Sigmoid colon (tissue), 4 donors: ENCODE measurements at regions not wholly inside any gene's neighbourhood (a gene's known extent, or its start where the extent isn't known, plus 50 kb on each side); places are given as distances from the start of the nearest gene placed in this dataset.

Experiments used
- POLR2A ChIP-seq, 2 donors: fragments of 450-650 bp; IDR thresholded peaks; one replicate each; pipeline ENCODE4 v1.6.1; 2016; ENCODE audit warnings: antibody characterized with exemption in 2 of 2, mild to moderate bottlenecking in 2 of 2, moderate library complexity in 2 of 2
- POLR2AphosphoS5 ChIP-seq, 4 donors: sonication (generic); formaldehyde crosslinking; IDR thresholded peaks; one replicate each; pipeline ENCODE4 v1.6.1; 2017; ENCODE audit warnings: antibody characterized with exemption in 4 of 4
- TF ChIP-seq, protein P1 (sequence below), 4 experiments: fragments of 450-650 bp in 3 of 4; fragments of 200-600 bp in 1 of 4; IDR thresholded peaks; one replicate each; pipeline ENCODE4 v1.5.1; 2016 to 2019; ENCODE audit warnings: antibody characterized with exemption in 4 of 4, mild to moderate bottlenecking in 3 of 4, moderate library complexity in 2 of 4

- TF ChIP-seq, protein P1, sequence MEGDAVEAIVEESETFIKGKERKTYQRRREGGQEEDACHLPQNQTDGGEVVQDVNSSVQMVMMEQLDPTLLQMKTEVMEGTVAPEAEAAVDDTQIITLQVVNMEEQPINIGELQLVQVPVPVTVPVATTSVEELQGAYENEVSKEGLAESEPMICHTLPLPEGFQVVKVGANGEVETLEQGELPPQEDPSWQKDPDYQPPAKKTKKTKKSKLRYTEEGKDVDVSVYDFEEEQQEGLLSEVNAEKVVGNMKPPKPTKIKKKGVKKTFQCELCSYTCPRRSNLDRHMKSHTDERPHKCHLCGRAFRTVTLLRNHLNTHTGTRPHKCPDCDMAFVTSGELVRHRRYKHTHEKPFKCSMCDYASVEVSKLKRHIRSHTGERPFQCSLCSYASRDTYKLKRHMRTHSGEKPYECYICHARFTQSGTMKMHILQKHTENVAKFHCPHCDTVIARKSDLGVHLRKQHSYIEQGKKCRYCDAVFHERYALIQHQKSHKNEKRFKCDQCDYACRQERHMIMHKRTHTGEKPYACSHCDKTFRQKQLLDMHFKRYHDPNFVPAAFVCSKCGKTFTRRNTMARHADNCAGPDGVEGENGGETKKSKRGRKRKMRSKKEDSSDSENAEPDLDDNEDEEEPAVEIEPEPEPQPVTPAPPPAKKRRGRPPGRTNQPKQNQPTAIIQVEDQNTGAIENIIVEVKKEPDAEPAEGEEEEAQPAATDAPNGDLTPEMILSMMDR (IDR thresholded peaks at IDR 0.05), result no peak
- TF ChIP-seq POLR2A (IDR thresholded peaks at IDR 0.05), result no peak
- no peak for TF ChIP-seq POLR2AphosphoS5 (IDR thresholded peaks at IDR 0.05)
Measured at GRCh38 chr4:85268961-85269360, 206.0 kb upstream of the ARHGAP24 start.
